H9 (cell line): ENCODE measurements at regions not wholly inside any gene's neighbourhood (a gene's known extent, or its start where the extent isn't known, plus 50 kb on each side); places are given as distances from the start of the nearest gene placed in this dataset.

Experiments used
- DNase-seq: peaks from one replicate; pipeline ENCODE4 v3.0.0-alpha.2; 2017
- H2AFZ ChIP-seq: one replicate; pipeline ENCODE4 v1.6.1; 2013; ENCODE audit warnings: mild to moderate bottlenecking, low read length, control low read depth, moderate library complexity
- H2AK5ac ChIP-seq: 2 replicates; pipeline ENCODE4 v1.6.1; 2013; ENCODE audit warnings: low read length, control low read depth, mixed read lengths; ENCODE audit not compliant: insufficient read length
- H2BK120ac ChIP-seq: one replicate; pipeline ENCODE4 v1.6.1; 2013; ENCODE audit warnings: low read depth, mild to moderate bottlenecking, low read length, control low read depth, inconsistent platforms; ENCODE audit not compliant: poor library complexity, severe bottlenecking
- H2BK12ac ChIP-seq: 2 replicates; pipeline ENCODE4 v1.6.1; 2013; ENCODE audit warnings: low read length, control low read depth, mixed read lengths, low read depth; ENCODE audit not compliant: insufficient read length
- H2BK15ac ChIP-seq: 2 replicates; pipeline ENCODE4 v1.6.1; 2013; ENCODE audit warnings: low read depth, low read length, control low read depth
- H2BK20ac ChIP-seq: one replicate; pipeline ENCODE4 v1.6.1; 2013; ENCODE audit warnings: low read depth, mild to moderate bottlenecking, low read length, control low read depth, inconsistent platforms; ENCODE audit not compliant: poor library complexity, severe bottlenecking
- H2BK5ac ChIP-seq: 2 replicates; pipeline ENCODE4 v1.6.1; 2013; ENCODE audit warnings: low read length, control low read depth, mixed read lengths; ENCODE audit not compliant: insufficient read length
- H3K14ac ChIP-seq: 2 replicates; pipeline ENCODE4 v1.6.1; 2013; ENCODE audit warnings: low read length, control low read depth; ENCODE audit not compliant: insufficient read depth
- H3K18ac ChIP-seq: 2 replicates; pipeline ENCODE4 v1.6.1; 2013; ENCODE audit warnings: low read depth, mild to moderate bottlenecking, mixed read lengths, low read length, control low read depth; ENCODE audit not compliant: insufficient read length
- H3K23ac ChIP-seq: 2 replicates; pipeline ENCODE4 v1.6.1; 2013; ENCODE audit warnings: low read length, control low read depth, mixed read lengths, low read depth; ENCODE audit not compliant: insufficient read length
- H3K23me2 ChIP-seq: 2 replicates; pipeline ENCODE4 v1.6.1; 2013; ENCODE audit warnings: low read depth, mild to moderate bottlenecking, mixed read lengths, low read length, control low read depth; ENCODE audit not compliant: insufficient read length, poor library complexity, severe bottlenecking
- H3K27ac ChIP-seq: 2 replicates; pipeline ENCODE4 v1.5.1; 2013; ENCODE audit warnings: low read length, control low read depth, mixed read lengths, low read depth; ENCODE audit not compliant: insufficient read length
- H3K27me3 ChIP-seq: 2 replicates; pipeline ENCODE4 v1.6.1; 2013; ENCODE audit warnings: low read length, control low read depth, inconsistent platforms; ENCODE audit not compliant: insufficient read depth
- H3K4ac ChIP-seq: 2 replicates; pipeline ENCODE4 v1.6.1; 2013; ENCODE audit warnings: low read depth, mild to moderate bottlenecking, control low read depth, inconsistent platforms, low read length, moderate library complexity
- H3K4me1 ChIP-seq: 2 replicates; pipeline ENCODE4 v1.6.1; 2013; ENCODE audit warnings: low read length, control low read depth, inconsistent platforms; ENCODE audit not compliant: insufficient read depth
- H3K4me2 ChIP-seq: 2 replicates; pipeline ENCODE4 v1.6.1; 2013; ENCODE audit warnings: low read length, control low read depth, mixed read lengths; ENCODE audit not compliant: insufficient read length, insufficient read depth
- H3K56ac ChIP-seq: 2 replicates; pipeline ENCODE4 v1.6.1; 2013; ENCODE audit warnings: low read depth, mild to moderate bottlenecking, mixed read lengths, low read length, control low read depth; ENCODE audit not compliant: insufficient read length
- H3K79me1 ChIP-seq: 2 replicates; pipeline ENCODE4 v1.6.1; 2013; ENCODE audit warnings: low read depth, mild to moderate bottlenecking, moderate library complexity, low read length, control low read depth, inconsistent platforms; ENCODE audit not compliant: insufficient read depth, poor library complexity, severe bottlenecking
- H3K79me2 ChIP-seq: 2 replicates; pipeline ENCODE4 v1.6.1; 2013; ENCODE audit warnings: low read length, control low read depth, inconsistent platforms; ENCODE audit not compliant: insufficient read depth
- H3K9ac ChIP-seq: 2 replicates; pipeline ENCODE4 v1.6.1; 2013; ENCODE audit warnings: low read length, control low read depth, mixed read lengths; ENCODE audit not compliant: insufficient read length; ENCODE audit errors: extremely low read depth
- H3K9me3 ChIP-seq: one replicate; pipeline ENCODE4 v1.6.1; 2013; ENCODE audit warnings: low read depth, low read length, inconsistent platforms; ENCODE audit not compliant: control insufficient read depth
- H3T11ph ChIP-seq: one replicate; pipeline ENCODE4 v1.6.1; 2013; ENCODE audit warnings: mild to moderate bottlenecking, low read length, control low read depth, inconsistent platforms
- H4K20me1 ChIP-seq: one replicate; pipeline ENCODE4 v1.6.1; 2013; ENCODE audit not compliant: control insufficient read depth, insufficient read length, insufficient read depth
- H4K5ac ChIP-seq: 2 replicates; pipeline ENCODE4 v1.6.1; 2013; ENCODE audit warnings: low read depth, mild to moderate bottlenecking, mixed read lengths, low read length, control low read depth; ENCODE audit not compliant: insufficient read length
- H4K8ac ChIP-seq: replicated peaks from 2 replicates; pipeline ENCODE4 v1.6.1; 2013; ENCODE audit warnings: low read length, control low read depth, mixed read lengths, low read depth; ENCODE audit not compliant: insufficient read length
- H4K91ac ChIP-seq: 2 replicates; pipeline ENCODE4 v1.6.1; 2013; ENCODE audit warnings: low read depth, mild to moderate bottlenecking, moderate library complexity, mixed read lengths, low read length, control low read depth; ENCODE audit not compliant: insufficient read length
- H3K27ac Mint-ChIP-seq, 3 experiments: 2 replicates in 2 of 3; 3 replicates in 1 of 3; pipeline ENCODE4 v1.8.0; 2020 to 2021; ENCODE audit warnings: mixed read lengths in 3 of 3, mild to moderate bottlenecking in 1 of 3, moderate library complexity in 1 of 3
- H3K27me3 Mint-ChIP-seq: 2 replicates; pipeline ENCODE4 v1.8.0; 2021; ENCODE audit warnings: low read depth, mild to moderate bottlenecking, moderate library complexity, mixed read lengths
- H3K36me3 Mint-ChIP-seq, 3 experiments: 2 replicates in 2 of 3; 3 replicates in 1 of 3; pipeline ENCODE4 v1.8.0; 2020 to 2021; ENCODE audit warnings: low read depth in 3 of 3, mixed read lengths in 3 of 3; ENCODE audit not compliant: insufficient read depth in 1 of 3
- H3K4me1 Mint-ChIP-seq, 2 experiments: 2 replicates each; pipeline ENCODE4 v1.8.0; 2020; ENCODE audit warnings: mixed read lengths in 2 of 2
- H3K4me3 Mint-ChIP-seq, 2 experiments: 2 replicates in 1 of 2; 3 replicates in 1 of 2; pipeline ENCODE4 v1.8.0; 2020 to 2021; ENCODE audit warnings: mild to moderate bottlenecking in 2 of 2, mixed read lengths in 2 of 2, moderate library complexity in 1 of 2
- H3K9me3 Mint-ChIP-seq, 2 experiments: 2 replicates in 1 of 2; 3 replicates in 1 of 2; pipeline ENCODE4 v1.8.0; 2020; ENCODE audit warnings: mild to moderate bottlenecking in 2 of 2, mixed read lengths in 2 of 2, moderate library complexity in 1 of 2
- CTCF ChIP-seq: fragments of 200-600 bp; sonication (generic); conservative IDR thresholded peaks from 3 replicates; pipeline ENCODE4 v1.8.0; 2021; ENCODE audit warnings: antibody characterized with exemption, mild to moderate bottlenecking
- WGBS: extraction: QIAGEN DNeasy Blood & Tissue Kit; methylation state at CpG from one replicate; pipeline ENCODE4 v1.1.7; 2013; ENCODE audit warnings: missing lambda C conversion rate, low lambda C conversion rate, mixed read lengths; ENCODE audit not compliant: insufficient read length; ENCODE audit errors: extremely low coverage; 5-methylcytosine and 5-hydroxymethylcytosine counted together

- TF ChIP-seq CTCF = no peak
- Histone ChIP-seq H3K4ac (no peak overlapping the region), H2AFZ (no peak overlapping the region), H2AK5ac (no peak overlapping the region), H3K23me2 (no peaks in the 10 kb centered on the region), H3K9ac (no peak overlapping the region), H3K27me3 (0 out of 2 replicates have a peak, but pooled peaks cover 1% of the 10 kb centered on the region), H3K79me1 (no peaks in the 10 kb centered on the region), H2BK5ac (no peak overlapping the region), H3K79me2 (no peaks in the 10 kb centered on the region), H4K20me1 (no peaks in the 10 kb centered on the region), H4K8ac (no peak overlapping the region), H3K4me2 (no peak overlapping the region), H3K4me1 (no peaks in the 10 kb centered on the region; the same call in 1 of the 2 replicates), H4K91ac (no peak overlapping the region), H3K18ac (no peak overlapping the region), H3K14ac (no peak overlapping the region), H3T11ph (no peak overlapping the region), H4K5ac (no peak overlapping the region), H3K56ac (no peak overlapping the region), H2BK12ac (no peak overlapping the region), H3K27ac (no peak overlapping the region), H2BK15ac (no peak overlapping the region), H3K9me3 (no peaks in the 10 kb centered on the region), H2BK120ac (no peak overlapping the region), H3K23ac (no peak overlapping the region), H2BK20ac (no peak overlapping the region)
- WGBS = no CpG with 5 or more reads among the region's 4 CpGs
- Mint-ChIP-seq H3K27me3 (peaks cover 6% of the 10 kb centered on the region), H3K4me3 (no peak overlapping the region), H3K4me1 (peaks cover 17 to 25% of the 10 kb centered on the region in 2 experiments), H3K36me3 (no peaks in the 10 kb centered on the region; a peak in 1 of 7 replicates), H3K27ac (no peak overlapping the region), H3K9me3 (no peaks in the 10 kb centered on the region; a peak in 1 of 5 replicates)
- no peak for DNase-seq
Measured at GRCh38 chr16:51085271-51085670, 65.8 kb downstream of the SALL1 start.
